ENCODE measurements at regions not wholly inside any gene's neighbourhood (a gene's known extent, or its start where the extent isn't known, plus 50 kb on each side); places are given as distances from the start of the nearest gene placed in this dataset.
"Not testable (repeated sequence)": the region's sequence is repeated elsewhere in the genome, so short reads cannot be mapped to it uniquely, and the experiment has no call there.

DNA sequence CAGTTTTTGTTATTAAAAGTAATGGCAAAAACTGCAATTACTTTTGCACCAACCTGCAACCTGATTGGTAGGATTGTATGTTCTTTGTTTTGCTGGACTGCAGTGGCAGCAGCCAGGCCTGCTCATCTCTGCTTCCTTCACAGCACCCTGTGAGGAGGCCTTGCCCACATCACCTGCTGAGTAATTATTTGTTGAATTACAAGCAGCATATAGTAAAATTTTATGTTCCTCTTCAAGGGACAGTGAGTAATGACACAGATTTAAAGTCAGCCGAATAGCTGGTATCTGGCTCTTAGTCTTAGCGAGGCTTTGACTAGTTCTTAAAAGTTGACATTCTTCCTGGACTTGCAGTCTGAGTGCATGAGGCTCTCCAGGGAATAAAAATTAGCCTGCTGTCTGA is 435.1 kb downstream of the PRDM2 start:
- ATAC-seq = no peak
- DNase-seq (ENCODE audit: low spot score) = no peak

- DNase-seq (ENCODE audit: low spot score) (no peak), ATAC-seq (no peak)
Measured at GRCh38 chr1:14136152-14136763, 436.3 kb downstream of the PRDM2 start.

DNA sequence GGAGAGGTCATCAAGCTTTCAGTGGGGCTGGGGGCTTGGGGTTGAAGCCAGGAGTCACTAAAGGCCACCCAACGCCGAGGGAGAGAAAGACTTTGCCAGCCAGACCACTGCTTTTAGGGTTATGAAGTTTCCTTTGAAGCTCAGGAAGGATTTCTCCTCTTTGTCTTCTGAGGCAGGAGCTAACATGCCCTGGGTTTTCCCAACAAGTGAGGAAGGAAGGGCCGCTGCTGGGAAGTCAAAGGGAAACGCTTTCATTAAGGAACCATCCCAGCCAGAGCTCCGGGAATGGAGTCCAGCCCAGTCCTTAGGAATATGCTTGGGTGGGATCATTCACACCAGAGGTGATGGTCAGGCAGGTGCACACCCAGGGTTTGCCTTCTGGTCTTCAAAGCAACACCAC is 436.9 kb downstream of the PRDM2 start:
- no peak for DNase-seq (ENCODE audit: low spot score)
- no peak for ATAC-seq

- ATAC-seq (no peak), DNase-seq (ENCODE audit: low spot score) (no peak)
Measured at GRCh38 chr1:14137411-14138134, 437.6 kb downstream of the PRDM2 start.

GRCh38 chr1:14138135-14138506 is 438.1 kb downstream of the PRDM2 start:
- no peak for ATAC-seq
- DNase-seq (ENCODE audit: low spot score) = no peak

DNA sequence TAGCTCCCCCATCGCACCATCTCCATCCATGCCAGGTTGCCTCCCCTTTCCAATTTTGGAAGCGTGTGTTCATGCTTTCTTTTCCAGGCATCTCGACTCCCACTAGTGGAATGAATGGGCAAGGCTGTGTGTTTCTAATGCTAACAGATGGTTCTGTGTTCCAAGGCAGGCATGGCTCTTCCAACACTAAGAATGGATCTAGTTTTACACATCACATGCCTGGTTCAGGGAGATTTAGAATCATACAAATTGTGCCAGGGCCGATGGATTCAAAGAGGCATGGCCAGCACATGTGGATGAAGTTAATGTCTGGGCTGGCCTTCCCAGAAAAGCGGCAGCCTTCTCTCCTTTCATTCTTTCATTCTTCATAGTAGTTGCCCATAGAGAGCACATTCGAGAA is 438.7 kb downstream of the PRDM2 start:
- DNase-seq (ENCODE audit: low spot score) (no peak), ATAC-seq (no peak)

DNA sequence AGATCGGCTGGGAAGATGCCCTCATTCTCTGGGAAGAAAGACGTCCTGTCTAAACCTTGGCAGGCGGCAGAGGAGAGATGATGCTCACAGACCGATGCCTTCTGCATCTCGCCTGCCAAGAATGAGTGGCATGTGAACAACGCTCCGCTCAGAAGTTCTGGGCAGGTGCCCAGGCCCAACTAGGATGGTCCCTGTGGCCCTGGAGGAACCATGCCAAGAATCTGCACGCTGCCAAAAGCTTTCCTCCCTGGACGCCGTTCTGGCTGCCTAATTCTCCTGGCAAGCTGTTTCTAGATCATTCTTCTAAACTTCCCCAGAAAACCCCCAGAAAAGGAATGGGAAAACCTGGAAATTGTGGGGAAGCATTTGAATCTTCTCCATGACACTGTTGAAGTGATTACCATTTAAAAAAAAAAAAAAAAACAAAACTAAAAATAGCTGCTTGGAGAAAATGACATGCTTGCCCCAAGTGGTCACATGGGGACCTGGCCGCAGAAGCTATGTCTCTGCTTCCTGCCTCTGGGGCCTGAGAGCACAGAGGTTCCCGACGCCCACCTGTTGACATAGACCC is 440.9 kb downstream of the PRDM2 start:
- ATAC-seq (no peak), DNase-seq (ENCODE audit: low spot score) (no peak)

DNA sequence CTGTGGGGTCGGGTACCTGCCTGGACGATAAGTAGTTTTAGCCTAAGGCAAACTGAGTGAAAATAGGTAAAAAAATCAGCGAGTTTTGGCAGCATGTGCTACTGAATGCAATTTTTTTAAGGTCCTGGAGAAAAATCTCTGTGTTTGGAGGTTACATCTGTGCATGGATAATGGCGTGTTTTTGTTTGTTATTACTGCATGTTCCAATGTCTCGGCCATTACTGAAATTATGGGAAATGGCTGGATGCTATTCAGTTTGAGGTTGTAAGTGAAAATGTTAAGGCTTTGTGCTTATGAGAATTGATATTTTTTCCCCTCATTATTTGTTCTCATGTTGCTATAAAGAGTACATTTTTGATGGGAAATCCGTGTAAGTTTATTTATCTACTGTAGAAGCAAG is 441.7 kb downstream of the PRDM2 start:
- ATAC-seq = no peak

DNA sequence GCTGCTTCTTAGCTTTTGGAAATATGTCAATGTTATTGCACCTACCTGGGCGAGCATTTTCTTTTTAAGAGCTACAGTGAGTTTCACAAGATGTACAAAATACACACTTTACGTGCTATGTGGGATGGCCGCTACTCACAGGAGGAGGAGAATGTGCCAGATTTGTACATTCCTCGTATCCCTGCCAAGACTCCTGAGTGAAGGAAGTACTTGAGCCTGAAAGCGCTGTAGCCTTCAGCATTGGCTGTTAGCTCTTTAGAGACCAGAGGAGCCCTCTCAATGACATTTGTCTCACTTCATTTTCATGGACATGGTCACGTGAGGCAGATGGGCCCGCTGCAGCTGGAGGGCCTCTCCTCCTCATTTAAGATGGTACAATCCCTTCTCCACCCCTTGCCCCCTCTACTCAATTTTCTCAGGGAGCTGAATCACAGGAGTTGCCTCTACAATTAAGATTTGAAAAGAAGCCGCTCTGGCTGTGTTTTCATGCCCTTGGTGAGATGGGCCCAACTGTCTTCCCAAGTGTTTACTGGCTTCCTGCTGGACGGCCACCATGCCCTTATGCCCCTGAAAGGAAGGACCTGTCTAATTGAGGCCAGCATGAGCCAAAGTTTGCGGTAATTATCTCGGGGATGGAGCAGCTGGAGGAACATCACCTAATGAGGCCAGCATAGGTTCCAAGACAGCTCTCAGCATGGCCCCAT is 442.6 kb downstream of the PRDM2 start:
- ATAC-seq (no peak), DNase-seq (ENCODE audit: low spot score) (no peak)

More for the DNA sequence above, 441.7 kb downstream of the PRDM2 start:
- DNase-seq (ENCODE audit: low spot score) = no peak

DNA sequence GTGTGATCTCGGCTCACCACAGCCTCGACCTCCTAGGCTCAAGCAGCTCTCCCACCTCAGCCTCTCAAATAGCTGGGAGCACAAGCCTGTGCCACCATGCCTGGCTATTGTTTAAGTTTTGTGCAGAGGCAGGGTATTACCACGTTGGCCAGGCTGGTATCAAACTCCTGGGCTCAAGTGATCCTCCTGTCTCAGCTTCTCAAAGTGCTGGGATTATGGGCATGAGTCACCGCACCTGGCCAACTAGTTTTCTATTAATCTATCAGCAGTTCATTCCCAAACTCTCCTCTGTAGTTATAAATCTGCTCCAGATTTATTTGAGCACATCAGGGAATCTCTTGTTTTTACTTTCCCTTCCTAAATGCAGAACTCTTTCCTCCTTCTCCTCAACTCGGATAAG is 443.8 kb downstream of the PRDM2 start:
- DNase-seq (ENCODE audit: low spot score) (no peak), ATAC-seq (no peak)

DNA sequence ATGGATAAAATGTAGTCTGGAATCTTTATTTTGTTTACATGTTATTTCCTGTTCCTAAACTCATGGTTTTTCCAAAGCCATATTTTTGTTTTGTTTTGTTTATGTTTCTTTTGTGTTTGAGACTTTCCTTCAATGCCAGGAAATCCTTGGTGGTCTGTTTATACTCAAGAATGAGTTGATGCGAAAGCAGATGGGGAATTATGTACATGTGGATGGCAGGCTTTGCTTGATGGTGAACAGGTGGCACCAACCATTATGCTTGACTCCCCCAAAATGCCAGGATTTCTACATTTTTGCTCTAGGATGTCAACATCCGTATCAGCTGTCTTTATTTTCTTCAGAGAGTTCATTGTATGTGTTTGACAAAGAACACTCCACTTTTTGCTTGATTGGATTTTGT is 448.5 kb downstream of the PRDM2 start:
- ATAC-seq = no peak
- DNase-seq (ENCODE audit: low spot score) = no peak

DNA sequence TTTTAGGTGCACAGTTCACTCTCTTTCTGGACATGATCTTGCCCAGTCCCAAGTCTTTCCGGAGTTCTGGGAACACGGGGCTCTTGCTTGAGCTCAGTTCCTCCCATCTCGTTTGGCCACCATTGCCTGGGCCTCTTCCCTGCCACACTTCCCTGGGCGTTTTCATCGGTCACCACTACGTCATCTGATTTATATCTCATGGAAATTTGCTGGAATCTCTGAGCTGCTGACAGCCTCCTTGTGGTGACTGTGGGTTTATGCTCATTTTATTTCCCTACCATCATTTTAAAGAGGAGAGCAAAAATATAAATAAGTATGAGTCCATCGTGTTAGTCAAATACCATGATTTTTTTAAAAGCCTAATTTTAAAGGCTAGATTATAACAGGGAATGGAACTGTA is 449.1 kb upstream of the KAZN start:
- ATAC-seq = no peak

GRCh38 chr1:14156543-14156942 is 441.9 kb upstream of the KAZN start:
- ATAC-seq (no peak), DNase-seq (ENCODE audit: low spot score) (no peak)

More for the DNA sequence above, 449.1 kb upstream of the KAZN start:
- no peak for DNase-seq (ENCODE audit: low spot score)

DNA sequence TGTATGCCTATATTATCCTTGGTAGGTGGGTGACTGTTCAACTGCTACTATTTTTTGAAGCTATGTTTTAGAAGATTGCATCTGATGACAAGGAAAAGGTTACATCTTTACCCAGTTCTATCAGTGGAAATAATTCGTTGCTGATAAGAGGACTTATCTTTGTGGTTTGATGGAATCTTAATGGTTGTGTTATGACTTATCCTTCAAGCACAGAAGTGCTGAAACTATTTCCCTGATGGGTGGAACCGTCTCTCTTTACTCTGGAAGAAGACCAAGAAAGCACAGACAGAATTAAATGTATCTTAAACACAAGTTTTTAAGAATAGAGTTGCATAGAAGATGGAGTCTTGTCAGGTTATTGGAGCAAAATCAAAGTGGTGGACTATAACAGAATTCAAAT is 437.7 kb upstream of the KAZN start:
- ATAC-seq (no peak), DNase-seq (ENCODE audit: low spot score) (no peak)

DNA sequence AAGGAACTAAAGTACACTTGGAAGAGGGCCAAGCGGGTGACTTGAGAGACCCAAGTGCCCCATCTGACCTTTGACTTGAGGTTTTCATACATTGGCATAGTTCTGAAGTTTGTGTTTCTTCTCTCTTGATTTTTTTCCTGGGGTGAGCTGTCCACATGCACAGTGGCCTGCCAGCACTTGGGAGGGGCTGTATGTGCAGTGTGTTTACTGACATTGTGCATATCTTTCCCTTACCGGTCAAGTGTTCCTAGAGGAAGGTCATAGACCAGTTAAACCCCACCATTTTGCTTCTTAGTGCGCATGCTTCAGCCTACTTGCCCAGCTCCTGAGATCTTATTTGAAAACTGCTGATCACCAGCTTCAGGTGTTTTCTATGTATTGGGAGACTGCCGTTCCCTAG is 435.2 kb upstream of the KAZN start:
- no peak for ATAC-seq
- no peak for DNase-seq (ENCODE audit: low spot score)

DNA sequence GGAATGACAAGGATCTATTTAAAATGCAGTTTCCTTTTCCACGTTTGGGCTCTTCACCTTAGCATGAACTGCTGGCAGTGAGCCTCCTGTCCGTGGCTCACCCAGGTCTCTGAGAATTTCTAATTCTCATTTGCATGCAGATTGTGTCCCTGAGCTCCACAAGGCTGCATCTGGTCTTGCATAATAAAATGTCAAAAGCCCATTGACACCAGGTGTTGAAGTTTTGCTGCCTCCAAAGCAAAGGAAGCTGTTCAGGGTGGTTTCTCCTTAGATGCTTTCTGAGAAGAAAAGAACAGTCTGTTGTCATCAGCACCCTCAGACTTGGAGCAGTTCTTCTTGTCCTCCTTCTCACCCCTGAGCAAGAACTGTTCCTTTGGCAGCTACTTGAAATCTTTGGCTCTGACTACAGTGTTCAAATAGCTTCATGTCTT is 433.1 kb upstream of the KAZN start:
- DNase-seq (ENCODE audit: low spot score) = no peak
- ATAC-seq = no peak

DNA sequence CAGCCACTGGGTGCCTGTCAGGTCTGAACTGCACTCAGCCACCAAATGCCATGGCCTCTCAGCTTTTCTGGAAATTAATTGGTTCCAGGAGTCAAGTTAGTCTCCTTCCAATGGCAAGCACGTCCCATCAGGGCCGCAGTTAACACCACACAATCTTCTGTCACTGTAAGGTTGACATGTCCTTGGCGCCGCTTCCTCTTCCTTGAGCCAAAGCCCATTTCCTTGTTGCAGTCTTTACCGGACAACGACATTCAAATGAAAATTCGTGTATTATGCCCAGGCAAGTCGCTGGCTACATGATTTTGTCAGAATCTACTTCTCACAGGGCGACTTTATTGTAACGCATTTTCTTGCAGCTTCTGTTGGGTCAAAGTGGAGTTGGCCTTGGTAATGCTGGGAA is 430.6 kb upstream of the KAZN start:
- DNase-seq (ENCODE audit: low spot score) = no peak
- ATAC-seq = no peak

DNA sequence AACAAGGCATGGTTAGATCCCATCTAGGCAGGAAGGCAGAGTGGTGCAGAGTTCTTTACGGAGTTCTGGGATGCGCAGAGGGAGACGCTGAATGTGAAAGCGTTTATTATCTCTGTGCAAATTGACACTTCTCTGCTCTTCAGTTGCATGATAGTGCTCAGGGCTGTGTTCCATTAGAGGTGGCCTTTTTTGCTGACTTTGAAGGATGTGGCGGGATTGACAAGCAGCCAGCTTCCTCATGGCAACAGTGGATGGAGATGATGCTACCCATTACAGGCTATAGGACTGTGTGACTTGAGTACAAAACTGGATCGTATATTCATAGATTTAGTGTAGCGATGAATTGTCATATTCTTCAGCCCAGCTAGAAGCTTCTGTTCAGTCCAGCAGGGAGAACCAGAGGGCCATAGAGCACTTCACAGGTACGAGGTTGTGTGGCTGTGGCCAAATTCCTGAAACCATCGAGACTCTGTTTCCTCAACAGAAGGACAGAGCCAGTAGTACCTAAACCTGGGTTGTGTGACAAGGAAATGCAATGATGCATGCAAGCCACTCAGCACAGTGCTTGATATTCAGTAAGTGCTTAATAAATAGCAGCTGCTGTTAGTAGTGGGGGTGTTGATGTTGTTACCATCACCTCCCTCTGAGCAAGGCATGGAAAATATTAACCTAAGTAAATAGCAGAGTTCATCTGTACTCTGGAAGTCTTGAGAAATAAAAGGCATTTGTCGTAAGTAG is 430.0 kb upstream of the KAZN start:
- no peak for DNase-seq (ENCODE audit: low spot score)
- no peak for ATAC-seq

DNA sequence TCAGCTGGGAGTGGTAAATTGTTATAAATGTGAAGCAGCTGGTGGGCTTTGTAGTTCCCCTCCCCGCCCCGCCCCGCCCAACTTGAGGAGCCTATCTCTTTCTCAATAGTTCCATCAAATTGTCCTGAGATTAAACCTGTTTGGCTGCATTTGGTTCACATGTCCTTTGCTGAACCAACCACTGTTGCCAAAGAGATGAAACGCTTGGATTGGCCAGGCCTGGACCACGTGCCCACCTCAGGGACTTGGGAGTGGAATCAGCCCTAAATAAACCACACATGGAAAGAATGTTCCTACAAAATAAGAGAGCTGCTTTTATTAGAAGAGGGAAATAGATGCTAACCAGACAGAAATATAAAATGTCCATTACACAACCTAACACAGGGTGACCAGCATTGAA is 424.9 kb upstream of the KAZN start:
- ATAC-seq (no peak), DNase-seq (ENCODE audit: low spot score) (no peak)

DNA sequence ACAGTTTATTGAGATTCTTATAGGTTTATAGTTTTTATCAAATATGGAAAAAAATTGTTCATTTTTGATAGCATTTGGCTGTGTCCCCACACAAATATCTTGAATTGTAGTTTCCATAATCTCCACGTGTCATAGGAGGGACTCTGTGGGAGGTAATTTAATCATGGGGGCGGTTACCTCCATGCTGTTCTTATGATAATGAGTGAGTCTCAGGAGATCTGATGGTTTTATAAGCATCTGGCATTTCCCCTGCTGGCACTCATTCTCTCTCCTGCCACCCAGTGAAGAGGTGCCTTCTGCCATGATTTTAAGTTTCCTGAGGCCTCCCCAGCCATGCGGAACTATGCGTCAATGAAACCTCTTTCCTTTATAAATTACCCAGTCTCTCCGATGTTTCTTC is 420.6 kb upstream of the KAZN start:
- not testable (repeated sequence) for ATAC-seq; DNase-seq (ENCODE audit: low spot score)

DNA sequence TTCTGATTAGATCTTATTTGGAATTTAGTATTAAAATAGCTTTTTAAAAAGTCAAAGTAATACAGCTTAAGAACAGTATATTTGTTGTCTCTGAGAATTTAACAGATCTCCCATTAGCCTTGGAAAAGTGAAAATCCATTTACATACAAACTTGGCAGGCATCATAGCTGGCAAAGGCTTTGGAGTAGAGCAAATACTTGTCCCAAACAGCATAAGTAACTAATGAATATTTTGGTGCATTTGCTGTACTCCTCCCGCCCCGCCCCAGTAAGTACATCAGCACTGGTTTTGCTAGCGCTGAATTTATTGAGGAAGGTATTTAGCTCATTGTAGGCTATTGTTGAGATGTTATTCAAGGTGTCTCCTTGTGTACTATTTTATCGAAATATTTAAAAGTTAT is 417.7 kb upstream of the KAZN start:
- DNase-seq (ENCODE audit: low spot score) = no peak
- ATAC-seq = no peak
